Skeletal muscle tissue (tissue), 3 donors: ENCODE measurements at regions not wholly inside any gene's neighbourhood (a gene's known extent, or its start where the extent isn't known, plus 50 kb on each side); places are given as distances from the start of the nearest gene placed in this dataset.
"Not testable (repeated sequence)": the region's sequence is repeated elsewhere in the genome, so short reads cannot be mapped to it uniquely, and the experiment has no call there.

ENCODE experiments used
- H3K27ac ChIP-seq: one replicate; pipeline ENCODE4 v1.7.0; 2013; ENCODE audit warnings: mild to moderate bottlenecking, low read depth, low read length, inconsistent platforms
- H3K27me3 ChIP-seq, 3 donors: one replicate each; pipeline ENCODE4 v1.7.0; 2013; ENCODE audit warnings: low read length in 3 of 3; ENCODE audit not compliant: control insufficient read depth in 3 of 3, insufficient read depth in 3 of 3
- H3K36me3 ChIP-seq, 3 donors: one replicate each; pipeline ENCODE4 v1.7.0; 2013; ENCODE audit warnings: low read length in 3 of 3; ENCODE audit not compliant: control insufficient read depth in 3 of 3, insufficient read depth in 3 of 3
- H3K4me1 ChIP-seq, 3 donors: one replicate each; pipeline ENCODE4 v1.7.0; 2013; ENCODE audit warnings: low read length in 3 of 3, mild to moderate bottlenecking in 3 of 3; ENCODE audit not compliant: control insufficient read depth in 3 of 3, insufficient read depth in 3 of 3
- H3K4me3 ChIP-seq, 3 donors: one replicate each; pipeline ENCODE4 v1.7.0; 2013; ENCODE audit warnings: low read length in 3 of 3
- H3K9ac ChIP-seq, 3 donors: one replicate each; pipeline ENCODE4 v1.7.0; 2013; ENCODE audit warnings: low read length in 3 of 3, mild to moderate bottlenecking in 3 of 3, moderate library complexity in 2 of 3, low read depth in 1 of 3
- H3K9me3 ChIP-seq, 3 donors: one replicate each; pipeline ENCODE4 v1.7.0; 2013; ENCODE audit warnings: low read length in 3 of 3; ENCODE audit not compliant: control insufficient read depth in 3 of 3
- donor health status: Osteomylitis.

DNA sequence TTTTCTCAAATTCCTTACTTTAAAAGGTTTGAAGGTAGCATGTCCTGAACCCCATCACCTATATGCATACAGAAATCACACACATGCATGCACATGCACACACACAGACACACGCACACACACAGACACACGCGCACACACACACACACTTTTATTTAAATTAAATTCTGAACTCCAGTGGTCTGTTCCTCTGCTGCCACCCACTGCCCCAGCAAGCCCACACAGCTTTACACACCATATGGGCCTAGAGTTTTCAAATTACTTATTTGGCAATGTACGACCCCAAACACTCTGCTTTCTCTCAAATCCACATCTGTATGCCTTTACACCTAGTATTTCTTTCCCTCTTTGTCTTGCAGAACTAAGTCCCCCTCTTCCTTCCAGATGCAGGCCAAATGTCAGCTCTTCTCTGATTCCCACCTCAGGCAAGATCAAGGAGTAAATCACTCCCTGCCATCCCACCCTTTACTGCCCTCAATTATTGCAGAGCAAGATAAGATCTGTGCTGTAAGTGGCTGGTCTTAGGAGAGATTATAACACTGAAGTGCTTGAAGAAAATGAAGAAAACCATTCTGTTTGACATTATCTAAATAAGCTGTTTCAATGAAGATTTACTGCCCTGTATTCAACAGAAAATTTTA lies 429.9 kb upstream of the CXADR start:
- Histone ChIP-seq H3K36me3 (no peaks in the 10 kb centered on the region), H3K9me3 (no peaks in the 10 kb centered on the region), H3K27ac (no peak overlapping the region), H3K27me3 (no peaks in the 10 kb centered on the region), H3K4me1 (no peaks in the 10 kb centered on the region), H3K4me3 (no peak overlapping the region), H3K9ac (no peak overlapping the region)

GRCh38 chr21:17085707-17086106 lies 427.1 kb upstream of the CXADR start:
- Histone ChIP-seq H3K4me1 (no peaks in the 10 kb centered on the region), H3K27ac (no peak overlapping the region), H3K9me3 (no peaks in the 10 kb centered on the region), H3K27me3 (no peaks in the 10 kb centered on the region), H3K36me3 (no peaks in the 10 kb centered on the region), H3K9ac (no peak overlapping the region), H3K4me3 (no peak overlapping the region)

DNA sequence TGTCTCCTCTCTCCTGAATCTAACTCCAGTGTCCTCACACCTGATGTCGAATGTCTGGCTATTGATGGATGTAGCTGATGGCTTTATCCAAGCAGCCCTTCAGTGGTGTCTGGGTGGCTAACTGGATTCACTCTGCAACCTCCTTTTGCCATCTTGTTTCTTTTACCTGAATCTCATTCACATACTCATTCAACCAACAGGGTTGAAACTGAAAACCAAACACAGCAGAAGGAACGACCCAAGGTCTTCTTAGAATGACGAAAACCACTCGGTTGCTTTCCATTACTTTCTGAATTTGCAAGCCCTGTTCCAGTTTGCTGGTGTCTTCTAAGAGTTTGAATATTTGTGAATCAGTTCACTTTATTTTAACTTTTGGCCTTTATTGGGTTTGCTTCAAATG lies 424.3 kb upstream of the CXADR start:
- H3K36me3 ChIP-seq: no peaks in the 10 kb centered on the region
- H3K4me3 ChIP-seq: no peak overlapping the region
- no peak overlapping the region for H3K9ac ChIP-seq
- H3K9me3 ChIP-seq: no peaks in the 10 kb centered on the region
- no peak overlapping the region for H3K27ac ChIP-seq
- no peaks in the 10 kb centered on the region for H3K27me3 ChIP-seq
- H3K4me1 ChIP-seq: no peaks in the 10 kb centered on the region

- no peaks in the 10 kb centered on the region for H3K9me3 ChIP-seq
- H3K4me1 ChIP-seq: no peaks in the 10 kb centered on the region
Observed at GRCh38 chr21:17089091-17089491, 423.8 kb upstream of the CXADR start.

GRCh38 chr21:17101696-17102095 lies 411.1 kb upstream of the CXADR start:
- H3K4me1 ChIP-seq: no peaks in the 10 kb centered on the region
- H3K27ac ChIP-seq: no peak overlapping the region

More at GRCh38 chr21:17089091-17089491, 423.8 kb upstream of the CXADR start:
- Histone ChIP-seq H3K36me3 (no peaks in the 10 kb centered on the region), H3K27me3 (no peaks in the 10 kb centered on the region), H3K27ac (no peak overlapping the region), H3K4me3 (no peak overlapping the region), H3K9ac (no peak overlapping the region)

DNA sequence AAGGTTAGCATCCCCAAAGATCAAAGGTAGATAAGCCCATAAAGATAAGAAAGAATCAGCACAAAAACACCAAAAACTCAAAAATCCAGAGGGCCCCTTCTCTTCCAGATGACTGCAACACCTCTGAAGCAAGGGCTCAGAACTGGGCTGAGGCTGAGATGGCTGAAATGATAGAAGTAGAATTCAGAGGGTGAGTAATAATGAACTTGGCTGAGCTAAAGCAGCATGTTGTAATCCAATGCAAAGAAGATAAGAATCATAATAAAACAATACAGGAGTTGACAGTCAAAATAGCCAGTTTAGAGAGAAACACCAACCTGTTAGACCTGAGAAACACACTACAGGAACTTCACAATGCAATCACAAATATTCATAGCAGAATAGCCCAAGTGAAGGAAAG lies 406.9 kb upstream of the CXADR start:
- H3K27me3 ChIP-seq: no peaks in the 10 kb centered on the region
- no peaks in the 10 kb centered on the region for H3K36me3 ChIP-seq
- no peaks in the 10 kb centered on the region for H3K4me1 ChIP-seq
- no peak overlapping the region for H3K9ac ChIP-seq
- no peak overlapping the region for H3K27ac ChIP-seq
- H3K4me3 ChIP-seq: no peak overlapping the region
- no peaks in the 10 kb centered on the region for H3K9me3 ChIP-seq

More at GRCh38 chr21:17101696-17102095, 411.1 kb upstream of the CXADR start:
- Histone ChIP-seq H3K36me3 (no peaks in the 10 kb centered on the region), H3K9me3 (no peaks in the 10 kb centered on the region), H3K4me3 (no peak overlapping the region), H3K27me3 (no peaks in the 10 kb centered on the region), H3K9ac (no peak overlapping the region)

- no peaks in the 10 kb centered on the region for H3K27me3 ChIP-seq
- no peak overlapping the region for H3K27ac ChIP-seq
- H3K4me1 ChIP-seq: no peaks in the 10 kb centered on the region
- no peaks in the 10 kb centered on the region for H3K9me3 ChIP-seq
- no peak overlapping the region for H3K4me3 ChIP-seq
- H3K9ac ChIP-seq: no peak overlapping the region
- H3K36me3 ChIP-seq: no peaks in the 10 kb centered on the region
Observed at GRCh38 chr21:17114045-17114444, 398.8 kb upstream of the CXADR start.

- Histone ChIP-seq H3K4me3 (no peak overlapping the region), H3K27ac (no peak overlapping the region), H3K9me3 (no peaks in the 10 kb centered on the region), H3K36me3 (no peaks in the 10 kb centered on the region), H3K27me3 (no peaks in the 10 kb centered on the region), H3K4me1 (no peaks in the 10 kb centered on the region), H3K9ac (no peak overlapping the region)
Observed at GRCh38 chr21:17118638-17119384, 394.0 kb upstream of the CXADR start.

DNA sequence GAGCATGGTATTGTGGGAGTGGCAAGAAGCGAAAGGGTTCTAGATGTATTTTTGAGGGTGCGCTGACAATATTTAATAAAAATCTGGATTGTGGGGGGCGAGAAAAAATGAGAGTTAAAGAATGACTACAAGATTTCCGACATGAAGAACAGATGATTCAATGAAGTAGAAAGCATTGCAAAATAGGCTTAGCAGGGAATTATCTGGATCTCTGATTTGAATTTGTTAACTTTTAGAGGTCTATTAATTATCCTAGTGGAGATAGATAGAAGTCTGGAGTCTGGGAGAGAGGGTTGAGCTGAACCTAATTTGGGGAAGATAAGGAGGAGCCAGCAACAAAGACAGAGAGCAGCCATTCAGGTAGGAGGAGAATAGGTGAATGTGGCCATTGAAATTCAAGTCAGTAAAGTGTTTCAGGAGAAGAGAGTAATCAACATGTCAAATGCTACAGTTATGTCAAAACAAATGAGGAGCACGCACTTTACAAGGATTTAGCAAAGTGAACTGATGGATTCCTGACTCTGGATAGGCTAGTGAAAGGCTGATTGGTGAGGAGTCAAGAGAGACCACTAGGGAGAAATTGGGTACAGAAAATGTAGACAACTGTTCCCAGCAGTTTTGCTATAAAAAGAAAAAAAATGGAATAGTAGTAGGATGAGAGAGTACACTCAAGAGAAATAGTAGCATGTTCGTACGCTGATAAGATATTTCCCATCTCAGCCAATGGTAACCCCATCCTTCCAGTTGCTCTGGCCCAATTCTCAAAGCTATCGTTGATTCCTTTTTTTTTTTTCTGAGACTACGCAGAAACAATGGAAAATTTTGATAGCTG lies 393.2 kb upstream of the CXADR start:
- Histone ChIP-seq H3K36me3 (no peaks in the 10 kb centered on the region), H3K4me3 (no peak overlapping the region), H3K9ac (no peak overlapping the region), H3K27ac (no peak overlapping the region), H3K27me3 (no peaks in the 10 kb centered on the region), H3K4me1 (no peaks in the 10 kb centered on the region), H3K9me3 (no peaks in the 10 kb centered on the region)

DNA sequence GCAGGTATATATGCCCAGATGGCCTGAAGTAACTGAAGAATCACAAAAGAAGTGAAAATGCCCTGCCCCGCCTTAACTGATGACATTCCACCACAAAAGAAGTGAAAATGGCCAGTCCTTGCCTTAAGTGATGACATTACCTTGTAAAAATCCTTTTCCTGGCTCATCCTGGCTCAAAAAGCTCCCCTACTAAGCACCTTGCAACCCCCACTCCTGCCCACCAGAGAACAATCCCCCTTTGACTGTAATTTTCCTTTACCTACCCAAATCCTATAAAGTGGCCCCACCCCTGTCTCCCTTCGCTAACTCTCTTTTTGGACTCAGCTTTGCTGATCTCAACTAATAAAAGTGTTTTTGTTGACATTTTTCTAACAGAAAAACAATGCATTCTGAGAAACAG lies 385.4 kb upstream of the CXADR start:
- H3K9me3 ChIP-seq, H3K9ac ChIP-seq, H3K27me3 ChIP-seq, H3K4me1 ChIP-seq, H3K27ac ChIP-seq, H3K36me3 ChIP-seq, H3K4me3 ChIP-seq: not testable (repeated sequence)
